ENCODE measurements at regions not wholly inside any gene's neighbourhood (a gene's known extent, or its start where the extent isn't known, plus 50 kb on each side); places are given as distances from the start of the nearest gene placed in this dataset.
"Not testable (repeated sequence)": the region's sequence is repeated elsewhere in the genome, so short reads cannot be mapped to it uniquely, and the experiment has no call there.

DNA sequence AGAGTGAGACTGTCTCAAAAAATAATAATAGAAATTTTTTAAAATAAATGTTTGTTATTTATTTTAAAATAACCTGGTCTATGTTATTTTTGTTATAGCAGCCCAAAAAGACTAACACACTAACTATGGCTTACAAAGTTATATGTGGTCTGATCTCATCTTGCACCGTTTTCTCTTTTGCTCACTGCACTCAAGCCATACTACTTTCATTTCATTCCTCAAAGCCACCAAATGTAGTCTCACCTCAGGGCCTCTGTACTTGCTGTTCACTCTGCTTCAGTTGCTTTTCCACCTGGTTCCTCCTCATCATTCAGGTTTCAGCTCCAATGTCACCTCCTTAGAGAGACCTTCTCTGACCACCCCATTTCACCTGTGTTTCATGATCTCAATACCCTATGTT lies 55.2 kb upstream of the MDM1 start:
- DNase-seq = no peak

DNA sequence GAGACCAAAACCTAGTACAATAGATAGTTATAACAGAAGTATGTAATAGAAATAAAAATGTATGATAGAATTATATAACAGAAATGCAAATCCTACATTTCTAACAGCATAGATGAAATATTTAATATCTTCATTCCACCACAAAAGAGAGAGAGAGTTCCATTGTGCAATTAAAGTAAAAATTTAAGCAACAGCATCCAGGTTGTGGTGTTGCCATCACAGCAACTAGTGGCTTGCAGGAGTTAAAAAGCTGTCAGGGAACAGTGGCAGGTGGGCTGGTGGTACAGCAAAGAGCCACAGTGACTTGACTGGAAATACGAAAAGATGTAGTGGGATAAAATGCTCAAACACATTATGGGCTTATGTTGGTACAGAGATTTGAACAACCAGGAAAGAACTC lies 57.1 kb upstream of the MDM1 start:
- no peak for DNase-seq

DNA sequence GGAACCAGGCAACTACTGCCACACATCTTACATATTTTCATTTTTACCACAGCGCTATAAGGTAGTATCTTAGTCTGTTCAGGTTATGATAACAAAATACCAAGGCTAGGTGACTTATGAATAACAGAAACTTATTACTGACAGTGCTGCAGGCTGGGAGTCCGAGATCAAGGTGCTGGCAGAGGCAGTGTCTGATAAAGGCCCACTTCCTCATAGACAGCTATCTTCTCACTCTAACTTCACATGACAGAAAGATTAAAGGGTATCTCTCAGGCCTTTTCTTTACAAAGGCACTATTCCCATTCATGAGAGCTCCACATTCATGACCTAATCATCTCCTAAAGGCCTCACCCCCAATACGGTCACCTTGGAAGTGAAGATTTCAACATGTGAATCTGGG lies 59.8 kb upstream of the MDM1 start:
- DNase-seq = no peak

DNA sequence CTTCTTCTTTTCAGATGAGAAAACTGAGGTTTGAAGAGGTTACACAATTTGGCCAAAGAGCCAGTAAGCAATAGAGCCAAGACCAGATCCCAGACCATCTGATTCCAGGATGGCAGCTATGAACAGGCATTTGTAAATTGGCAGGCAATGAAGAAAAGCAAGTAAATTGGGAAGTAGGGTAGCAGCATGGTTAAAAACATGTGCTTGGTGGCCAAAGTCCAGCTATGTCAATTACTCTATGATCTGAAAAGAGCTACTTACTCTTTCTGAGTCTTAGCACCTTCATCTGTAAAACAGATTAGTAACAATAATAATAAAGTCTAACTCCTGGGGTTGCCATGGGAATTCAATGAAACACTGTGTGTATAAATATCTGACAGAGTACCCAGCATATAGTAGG lies 60.2 kb upstream of the MDM1 start:
- no peak for DNase-seq

DNA sequence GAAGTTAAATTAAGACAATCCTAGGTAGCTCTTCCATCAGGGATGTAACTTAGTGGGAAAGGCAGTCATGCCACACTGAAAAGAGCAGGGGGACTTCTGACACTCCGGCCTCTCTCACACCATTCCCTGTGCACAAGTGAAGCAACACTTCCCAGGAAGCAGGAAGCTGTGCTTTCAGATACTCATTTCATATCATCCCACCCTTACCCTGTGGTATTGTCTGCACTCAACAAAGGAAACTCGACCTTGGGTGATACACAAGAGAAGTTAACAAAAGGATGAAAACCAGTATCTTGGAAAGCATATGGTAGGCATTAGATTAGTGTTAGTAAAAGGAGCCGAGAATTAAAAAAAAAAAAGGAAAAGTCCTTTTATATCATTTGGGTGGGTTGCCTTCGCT lies 61.3 kb upstream of the MDM1 start:
- DNase-seq = no peak

DNA sequence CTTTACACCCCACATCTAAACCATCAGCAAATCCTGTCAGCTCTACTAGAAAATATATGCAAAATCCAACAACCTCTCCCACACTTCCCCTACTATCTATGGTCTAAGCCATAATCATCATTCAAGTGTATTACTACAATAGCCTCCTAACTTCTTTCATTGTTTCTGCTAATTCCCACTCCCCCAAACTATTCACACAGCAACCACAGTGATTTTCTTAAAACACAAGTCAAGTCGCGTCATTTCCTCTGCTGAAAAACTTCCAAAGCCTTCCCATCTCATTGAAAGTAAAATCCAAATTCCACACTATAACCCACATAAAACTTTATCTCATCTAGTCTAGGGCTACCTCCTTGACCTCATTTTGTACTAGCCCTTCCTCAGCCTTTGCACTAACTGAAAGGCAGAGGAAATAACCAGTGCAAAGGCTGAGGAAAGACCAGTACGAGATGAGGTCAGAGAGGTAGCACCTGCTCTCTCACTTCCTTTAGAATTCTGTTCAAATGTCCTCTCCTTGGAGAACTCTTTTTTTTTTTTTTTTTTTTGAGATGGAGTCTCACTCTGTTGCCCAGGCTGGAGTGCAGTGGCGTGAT lies 65.5 kb upstream of the MDM1 start:
- DNase-seq = no peak

DNA sequence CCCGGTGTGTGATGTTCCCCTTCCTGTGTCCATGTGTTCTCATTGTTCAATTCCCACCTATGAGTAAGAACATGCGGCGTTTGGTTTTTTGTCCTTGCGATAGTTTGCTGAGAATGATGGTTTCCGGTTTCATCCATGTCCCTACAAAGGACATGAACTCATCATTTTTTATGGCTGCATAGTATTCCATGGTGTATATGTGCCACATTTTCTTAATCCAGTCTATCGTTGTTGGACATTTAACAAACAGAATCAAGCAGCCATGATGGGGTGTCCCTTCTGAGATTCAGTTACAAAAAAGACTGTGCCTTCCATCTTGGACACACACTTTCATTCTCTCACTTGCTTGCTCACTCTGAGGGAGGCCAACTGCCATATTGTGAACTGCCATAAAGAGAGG lies 66.5 kb upstream of the MDM1 start:
- not testable (repeated sequence) for DNase-seq

DNA sequence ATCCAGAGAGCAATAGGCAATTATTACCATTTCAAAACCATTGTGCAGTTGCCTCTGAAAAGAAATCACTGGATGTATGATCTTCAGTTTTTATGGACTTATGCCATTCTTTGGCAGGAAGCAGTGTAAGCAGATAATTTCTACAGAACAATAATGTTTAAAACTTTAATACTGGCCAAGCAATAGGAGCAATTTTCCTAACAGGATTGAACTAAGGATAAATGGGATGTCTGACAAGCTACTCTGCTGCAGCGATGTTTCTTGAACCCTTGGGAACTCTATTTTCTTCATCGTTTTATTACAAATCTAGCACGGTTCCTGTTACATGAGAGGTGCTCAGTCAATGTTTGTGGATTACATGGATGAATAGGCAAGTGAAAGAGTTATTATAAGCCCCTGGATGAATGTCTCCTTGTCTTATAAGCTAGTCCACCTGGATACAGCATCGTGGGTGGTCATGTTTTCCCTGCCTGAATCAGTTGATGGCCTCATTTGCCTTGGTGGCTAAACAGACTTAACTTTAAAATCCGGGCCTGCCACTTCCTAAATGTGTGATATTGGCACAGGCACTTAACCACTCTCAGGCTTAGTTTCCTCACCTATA lies 68.2 kb upstream of the MDM1 start:
- DNase-seq = no peak

DNA sequence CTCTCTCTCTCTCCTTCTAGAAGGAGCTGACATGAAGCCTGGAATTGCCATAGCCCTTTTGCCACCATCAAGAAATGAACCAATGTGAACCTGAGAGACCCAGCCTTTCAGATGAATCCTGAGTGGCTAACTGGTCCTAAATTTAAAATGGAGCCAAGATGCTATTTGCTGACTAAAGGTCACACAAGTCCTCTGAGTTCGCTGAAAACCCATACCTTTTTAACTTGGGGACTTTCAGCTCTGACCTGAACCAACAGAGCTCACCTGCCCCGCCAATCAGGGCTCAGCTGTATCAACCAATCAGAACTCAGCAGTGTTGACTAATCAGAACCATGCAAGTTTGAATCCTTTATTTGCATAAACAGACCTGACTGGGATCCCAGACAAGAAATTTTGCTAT lies 70.3 kb upstream of the MDM1 start:
- no peak for DNase-seq

DNA sequence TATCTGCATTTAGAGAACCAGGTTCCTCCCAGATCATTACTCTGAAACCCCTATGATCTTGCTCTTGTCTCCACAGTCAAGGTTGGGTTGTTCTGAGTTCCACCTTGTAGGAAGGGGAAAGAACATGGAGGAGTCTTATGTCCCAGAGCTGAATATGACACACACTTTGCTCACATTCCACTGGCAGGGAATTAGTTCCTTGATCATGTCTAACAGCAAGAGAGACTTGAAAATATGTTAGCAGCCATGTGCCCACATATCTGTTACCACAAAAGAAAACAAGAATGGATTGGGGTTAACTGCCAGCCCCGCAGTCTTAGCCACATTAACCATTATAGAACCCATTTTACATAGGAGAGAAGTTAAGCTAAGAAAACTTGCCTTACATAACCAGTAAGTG lies 71.1 kb upstream of the MDM1 start:
- no peak for DNase-seq

DNA sequence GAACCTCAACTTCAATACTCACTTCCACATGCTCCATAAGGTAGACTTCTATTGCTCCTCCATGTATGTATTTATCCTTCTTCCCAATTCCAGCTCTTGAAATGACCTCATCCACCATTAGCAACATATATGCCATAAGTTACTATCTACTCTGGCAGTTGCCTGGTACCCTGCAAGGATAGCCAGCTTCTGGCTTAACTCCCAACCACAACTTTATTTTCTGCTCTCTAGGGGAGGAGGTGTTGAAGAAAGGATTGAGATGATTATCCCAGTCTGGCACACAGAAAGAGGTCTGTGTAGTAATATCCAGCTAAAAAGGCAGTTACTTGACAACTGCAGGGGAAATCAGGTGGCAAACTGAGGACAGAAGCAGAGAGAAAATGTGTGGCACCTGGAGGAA lies 71.5 kb upstream of the MDM1 start:
- no peak for DNase-seq

DNA sequence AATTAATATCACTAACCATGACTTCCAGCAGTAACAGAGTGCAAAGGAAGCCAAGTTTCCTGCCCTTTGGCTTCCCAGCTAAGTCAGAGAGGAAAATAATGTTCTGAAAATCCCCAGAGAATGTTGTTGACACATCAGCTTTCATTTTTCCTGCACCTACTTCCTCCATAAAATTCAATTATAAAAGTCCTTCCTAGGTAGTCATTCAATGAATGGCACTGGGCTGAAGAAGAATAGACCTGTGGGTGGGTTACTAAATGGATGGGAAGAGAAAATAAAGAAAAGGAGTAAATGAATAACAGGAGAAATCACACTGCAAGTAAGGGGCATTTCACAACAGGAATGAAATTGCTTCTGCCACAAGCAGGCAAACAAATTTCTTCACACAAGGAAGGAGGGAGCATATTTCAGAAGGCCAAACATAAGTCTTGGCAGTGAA lies 73.2 kb upstream of the MDM1 start:
- DNase-seq = no peak

DNA sequence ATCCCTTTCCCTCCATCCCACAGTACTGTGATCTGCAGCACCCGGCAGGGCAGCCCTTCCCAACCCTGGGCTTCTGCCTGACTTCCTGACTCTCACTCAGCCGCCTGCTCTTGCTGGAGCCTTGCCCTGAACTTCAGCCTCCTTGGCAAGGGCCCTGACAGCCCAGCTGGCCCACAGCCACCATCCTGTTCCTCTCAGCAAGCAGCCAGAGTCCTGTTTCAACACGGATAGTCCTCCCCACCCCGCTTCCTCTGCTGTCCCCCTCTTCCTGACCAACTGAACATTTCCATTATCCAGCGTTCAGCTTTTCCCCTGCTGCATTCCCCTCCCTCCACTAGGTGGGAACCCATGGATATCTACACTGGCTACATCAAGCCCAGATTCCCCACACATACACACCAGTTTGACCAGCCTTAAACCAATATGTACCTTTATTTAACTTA lies 74.0 kb upstream of the MDM1 start:
- no peak for DNase-seq

DNA sequence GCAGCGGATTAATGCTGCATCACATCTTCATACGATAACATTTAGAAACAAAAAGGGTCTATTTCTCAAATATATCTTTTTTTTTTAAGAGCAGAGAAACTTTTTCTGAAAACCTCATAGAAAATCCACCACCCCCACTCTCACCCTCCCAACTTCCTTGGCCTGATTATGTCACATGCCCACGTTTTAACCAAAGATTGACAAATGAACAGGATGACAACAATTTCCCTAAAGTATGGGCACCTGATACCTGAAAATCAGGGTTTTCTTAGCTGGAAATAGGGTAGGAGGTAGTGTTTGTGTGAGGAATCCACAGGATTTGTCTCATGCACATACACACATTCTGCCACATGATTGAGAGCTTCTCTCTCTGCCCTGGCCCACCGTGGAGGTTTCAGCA lies 74.7 kb upstream of the MDM1 start:
- DNase-seq = no peak

DNA sequence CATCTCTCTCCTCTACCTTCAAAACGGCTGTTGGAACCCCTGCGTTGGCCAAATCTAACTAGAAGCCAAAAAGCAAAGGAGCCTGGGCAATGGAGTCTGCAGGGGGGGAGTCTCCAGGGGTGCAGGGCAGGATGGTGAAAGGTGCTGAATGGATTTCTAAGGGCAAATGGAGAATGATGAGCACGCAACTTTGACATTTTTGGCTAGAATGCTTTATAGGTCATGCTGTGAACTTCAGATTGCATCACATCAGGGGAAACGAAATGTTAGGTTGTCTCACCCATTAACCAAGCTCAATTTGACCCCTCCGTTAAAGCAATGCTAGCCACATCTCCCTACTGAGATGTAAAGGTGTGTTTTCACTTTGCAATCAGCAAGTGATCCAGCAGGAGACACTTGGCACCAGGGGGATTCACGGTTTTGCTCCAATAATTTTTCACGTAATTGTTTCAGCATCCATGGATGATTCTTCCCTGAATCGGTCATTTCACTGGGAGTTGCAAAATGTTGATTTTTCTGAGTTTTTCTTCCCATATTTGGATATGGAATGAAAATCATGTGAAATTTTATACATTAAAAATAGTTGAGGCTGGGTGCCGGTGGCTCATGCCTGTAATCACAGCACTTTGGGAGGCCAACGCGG lies 78.0 kb upstream of the MDM1 start:
- DNase-seq = no peak

DNA sequence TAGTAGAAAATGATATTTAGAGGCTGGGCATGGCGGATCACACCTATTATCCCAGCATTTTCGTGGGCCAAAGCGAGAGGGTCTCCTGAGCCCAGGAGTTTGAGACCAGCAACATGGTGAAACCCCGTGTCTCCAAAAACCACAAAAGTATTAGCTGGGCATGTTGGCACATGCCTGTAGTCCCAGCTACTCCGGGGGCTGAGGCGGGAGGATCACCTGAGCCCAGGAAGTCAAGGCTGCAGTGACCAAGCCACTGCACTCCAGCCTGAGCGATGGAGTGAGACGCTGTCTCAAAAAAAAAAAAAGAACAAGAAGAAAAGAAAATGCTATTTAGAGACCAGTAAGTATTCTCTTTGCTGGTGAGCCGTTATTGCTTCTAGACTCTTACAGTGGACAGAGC lies 79.2 kb upstream of the MDM1 start:
- DNase-seq = no peak

DNA sequence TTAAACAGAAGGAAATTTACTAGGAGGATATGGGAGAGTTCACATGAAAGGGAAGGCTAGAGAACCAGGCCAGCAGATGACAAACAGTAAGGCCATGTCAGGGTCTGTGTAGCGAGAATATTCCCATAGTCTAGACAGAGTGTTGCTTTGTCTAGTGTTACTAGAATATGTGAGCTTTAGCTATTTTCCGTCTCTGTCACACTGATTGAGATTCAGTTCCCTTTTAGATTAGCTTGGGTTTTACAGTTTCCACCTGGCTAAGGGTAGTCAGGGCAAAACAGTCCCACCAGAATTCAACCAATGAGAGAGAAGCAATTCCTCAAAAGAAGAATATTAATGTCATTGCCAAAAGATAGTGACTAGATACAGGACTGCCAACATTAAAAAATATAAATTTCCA lies 82.8 kb upstream of the MDM1 start:
- DNase-seq = no peak

DNA sequence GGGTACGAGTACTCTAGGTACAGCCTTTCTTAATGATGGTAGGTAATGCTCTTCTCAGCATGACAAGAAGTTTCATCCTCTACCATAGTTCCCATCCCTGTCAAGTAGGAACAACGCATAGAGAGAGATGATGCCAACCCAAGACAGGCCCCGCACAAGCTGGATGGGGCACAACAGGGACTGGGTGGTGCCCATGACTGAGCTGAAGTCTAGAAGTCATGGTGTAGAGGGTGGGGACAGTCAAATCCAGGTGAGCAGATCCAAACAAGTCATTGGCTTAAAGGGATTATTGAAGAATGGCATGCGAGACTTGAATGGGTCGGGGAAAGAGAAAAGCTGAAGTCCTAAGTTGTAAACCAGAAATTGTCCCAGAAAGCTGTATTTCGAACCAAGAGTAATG lies 84.2 kb upstream of the MDM1 start:
- no peak for DNase-seq

DNA sequence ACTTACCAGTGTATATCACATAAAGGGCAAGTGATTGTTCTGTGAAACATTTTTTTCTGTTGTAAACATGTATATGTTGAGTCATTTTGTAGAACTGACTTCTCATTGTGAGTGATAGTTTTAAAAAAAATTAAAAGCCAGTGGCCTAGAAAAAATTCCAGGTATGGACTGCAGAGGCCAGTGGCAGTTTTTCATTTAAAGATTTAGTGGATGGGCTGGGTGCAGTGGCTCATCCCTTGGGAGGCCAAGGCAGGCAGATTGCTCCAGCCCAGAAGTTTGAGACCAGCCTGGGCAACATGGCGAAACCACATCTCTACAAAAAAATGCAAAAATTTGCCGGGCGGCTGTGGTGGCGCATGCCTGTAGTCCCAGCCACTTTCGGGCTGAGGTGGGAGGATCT lies 84.7 kb upstream of the MDM1 start:
- no peak for DNase-seq

DNA sequence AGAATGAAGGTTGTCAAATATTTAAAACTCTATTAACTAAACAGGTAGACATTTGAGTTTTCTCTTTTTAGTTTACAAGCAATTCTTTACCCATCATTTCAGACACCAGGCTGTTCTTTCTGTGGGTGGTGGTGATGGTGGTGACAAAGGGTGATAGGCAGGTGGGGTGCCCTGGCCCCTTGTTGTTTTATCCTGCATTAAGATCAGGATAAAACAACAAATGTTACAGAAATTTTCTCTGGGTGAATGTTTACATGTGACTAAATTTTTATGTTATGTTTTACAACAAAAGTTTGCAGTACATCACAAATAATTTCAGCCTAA lies 85.9 kb upstream of the MDM1 start:
- DNase-seq = no peak

DNA sequence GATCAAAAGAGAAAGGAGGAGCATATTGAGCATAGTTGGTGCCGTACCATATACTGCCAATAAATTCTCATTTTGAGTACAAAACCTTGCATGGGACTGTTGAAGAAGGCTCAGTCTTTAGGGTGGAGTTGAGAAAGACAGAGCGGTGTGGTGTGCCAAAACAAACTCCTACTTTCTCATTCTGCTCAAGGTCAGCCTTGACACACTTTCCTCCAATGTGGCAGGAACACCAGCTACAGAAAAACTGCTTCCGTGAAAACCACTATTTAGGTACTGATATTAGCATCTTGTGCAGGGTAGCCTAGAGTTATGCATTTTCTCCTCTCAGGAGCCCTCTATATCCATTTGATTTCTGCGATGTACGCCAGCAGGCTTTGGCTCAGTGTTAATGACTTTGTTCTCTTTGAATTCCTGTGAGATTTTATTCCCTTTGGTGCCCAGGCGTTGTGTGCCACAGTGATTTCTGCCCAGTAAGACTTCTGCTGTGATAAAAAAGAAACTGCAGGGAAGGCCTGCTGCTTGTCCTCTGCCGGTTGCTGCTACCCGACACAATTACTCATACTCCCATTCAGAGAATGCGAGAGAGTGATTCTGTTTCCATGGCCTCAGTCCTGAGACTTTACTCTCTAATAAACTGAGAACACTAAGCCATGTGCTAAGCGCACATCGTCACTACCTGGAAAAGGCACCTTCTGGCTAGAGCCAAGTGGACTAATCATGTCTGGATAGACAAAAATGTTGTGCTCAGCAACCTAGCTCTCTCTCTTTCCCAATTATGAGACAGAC lies 88.3 kb upstream of the MDM1 start:
- DNase-seq = no peak

DNA sequence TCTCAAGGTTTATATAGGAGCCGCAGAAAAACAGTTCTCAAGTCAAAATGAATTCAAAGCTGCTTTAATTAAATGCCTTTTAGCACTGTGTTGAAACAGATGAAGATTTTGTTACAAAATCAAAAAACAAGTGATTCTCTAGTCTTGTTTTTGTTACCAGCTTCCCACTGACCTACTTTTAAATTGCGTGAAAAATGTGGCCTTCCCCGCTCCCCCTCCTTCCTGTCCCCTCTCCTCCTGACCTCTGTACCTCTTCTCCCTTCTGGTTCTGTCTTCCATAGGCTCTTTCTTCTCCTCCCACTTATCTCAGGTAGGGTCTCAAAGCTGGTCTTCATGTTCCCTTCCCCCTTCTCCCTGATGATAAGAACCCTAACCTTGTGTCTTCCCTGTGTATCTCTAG lies 90.0 kb upstream of the MDM1 start:
- DNase-seq = no peak

DNA sequence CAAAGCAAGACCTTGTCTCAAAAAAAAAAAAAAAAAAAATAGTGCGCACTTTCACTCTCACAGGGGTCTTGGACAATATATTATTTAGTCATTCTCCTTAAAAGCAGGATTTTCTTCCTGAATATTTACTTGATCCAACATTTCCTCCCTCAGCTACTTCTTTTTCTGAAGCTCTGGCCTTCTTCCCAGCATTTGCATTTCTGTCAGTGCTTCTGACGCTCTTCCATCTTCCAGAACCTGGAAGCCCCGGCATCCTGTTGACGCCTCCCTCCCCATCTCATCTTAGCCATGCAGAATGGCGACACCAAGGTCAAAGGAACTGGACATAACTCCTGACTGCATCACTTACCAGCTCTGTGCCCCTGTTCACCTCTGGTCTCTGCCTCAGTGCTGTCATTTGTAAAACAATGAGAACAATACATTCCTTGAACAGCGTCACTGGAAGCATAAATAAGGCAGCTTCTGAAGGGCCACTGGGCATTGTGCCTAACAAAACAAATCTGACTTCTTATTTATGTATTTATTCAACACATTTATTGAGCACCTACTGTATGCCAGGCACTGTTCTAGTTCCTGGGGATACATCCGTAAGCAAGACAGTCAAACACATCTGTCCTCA lies 90.9 kb upstream of the MDM1 start:
- no peak for DNase-seq

DNA sequence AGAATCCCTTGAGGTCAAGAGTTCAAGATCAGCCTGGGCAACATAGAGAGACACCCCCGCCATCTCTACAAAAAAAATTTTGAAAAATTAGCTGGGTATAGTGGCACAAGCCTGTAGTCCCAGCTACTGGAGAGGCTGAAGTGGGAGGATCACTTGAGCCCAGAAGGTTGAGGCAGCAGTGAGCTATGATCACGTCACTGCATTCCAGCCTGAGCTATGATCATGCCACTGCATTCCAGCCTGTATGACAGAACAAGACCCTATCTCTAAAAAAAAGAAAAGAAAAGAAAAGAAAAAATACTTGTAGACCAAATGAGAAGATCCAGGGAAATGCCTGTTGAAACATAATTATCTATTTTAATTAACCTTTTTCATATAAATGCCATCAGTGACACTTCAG lies 93.8 kb upstream of the MDM1 start:
- no peak for DNase-seq

Measured in stimulated activated naive CD4-positive, alpha-beta T cell treated with Interleukin-2 at 50 U/mL for 16 hours (primary cell).